ENCODE measurements at regions not wholly inside any gene's neighbourhood (a gene's known extent, or its start where the extent isn't known, plus 50 kb on each side); places are given as distances from the start of the nearest gene placed in this dataset.
"Not testable (repeated sequence)": the region's sequence is repeated elsewhere in the genome, so short reads cannot be mapped to it uniquely, and the experiment has no call there.

DNA sequence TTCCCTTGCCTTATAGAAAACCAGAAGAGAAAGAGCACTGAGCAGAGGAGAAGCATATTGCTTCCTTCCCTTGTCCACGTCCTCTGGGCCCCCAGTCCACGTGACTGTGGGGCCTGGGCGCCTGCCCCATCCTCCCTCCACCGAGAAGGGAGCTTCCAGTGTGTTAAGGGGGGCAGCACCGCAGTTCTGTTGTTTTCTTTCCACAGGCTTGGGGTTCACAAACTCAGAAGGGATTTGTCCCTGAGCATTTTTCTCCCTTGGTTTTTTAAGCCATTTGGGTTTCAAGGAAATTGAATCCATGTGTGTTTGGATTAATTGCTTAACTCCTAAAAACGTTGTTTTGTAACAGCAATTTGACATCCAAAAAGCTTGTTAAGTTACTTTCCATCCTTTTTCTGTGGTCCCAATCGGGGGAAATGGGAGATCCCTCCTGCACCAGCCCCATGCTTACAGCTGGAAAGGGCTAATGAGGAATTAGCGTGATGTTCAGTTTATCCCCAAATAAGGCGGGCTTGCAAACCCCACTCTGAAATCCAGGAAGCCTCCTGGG is 347.5 kb upstream of the TNRC6C start:
- no peak for DNase-seq

DNA sequence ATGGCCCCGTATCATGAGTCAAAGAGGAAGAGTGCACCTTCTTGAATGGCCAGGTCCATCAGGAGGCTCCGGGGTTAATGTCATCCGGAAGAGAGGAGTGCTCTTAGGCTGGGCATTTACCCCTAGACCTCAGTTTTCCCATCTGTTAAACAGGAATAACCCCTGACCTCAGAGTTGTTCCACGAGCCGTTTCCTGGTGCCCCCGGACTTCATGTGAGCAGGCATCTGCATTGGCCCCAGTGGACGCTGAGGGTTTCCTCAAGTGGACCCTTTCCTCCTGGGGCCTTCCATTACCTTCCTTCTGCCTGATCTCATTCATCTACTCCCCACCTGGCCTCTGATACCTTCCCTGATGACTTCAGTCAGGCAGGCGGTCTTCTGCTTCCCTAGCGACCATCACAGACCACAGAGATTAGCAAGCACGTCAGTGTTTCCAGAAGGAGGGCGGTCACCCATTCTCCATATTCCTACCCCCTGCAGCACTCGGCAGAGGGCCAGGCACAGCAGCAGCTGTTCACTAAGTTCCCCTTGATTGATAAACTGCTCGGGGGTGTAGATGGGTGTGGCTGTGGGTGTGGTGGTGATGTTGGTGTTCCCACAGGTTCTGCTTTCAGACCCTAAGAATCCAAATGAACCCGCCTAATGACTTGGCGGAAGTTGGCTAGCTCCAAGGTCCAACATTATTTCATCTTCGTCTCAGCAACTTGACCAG is 346.6 kb upstream of the TNRC6C start:
- no peak for DNase-seq

DNA sequence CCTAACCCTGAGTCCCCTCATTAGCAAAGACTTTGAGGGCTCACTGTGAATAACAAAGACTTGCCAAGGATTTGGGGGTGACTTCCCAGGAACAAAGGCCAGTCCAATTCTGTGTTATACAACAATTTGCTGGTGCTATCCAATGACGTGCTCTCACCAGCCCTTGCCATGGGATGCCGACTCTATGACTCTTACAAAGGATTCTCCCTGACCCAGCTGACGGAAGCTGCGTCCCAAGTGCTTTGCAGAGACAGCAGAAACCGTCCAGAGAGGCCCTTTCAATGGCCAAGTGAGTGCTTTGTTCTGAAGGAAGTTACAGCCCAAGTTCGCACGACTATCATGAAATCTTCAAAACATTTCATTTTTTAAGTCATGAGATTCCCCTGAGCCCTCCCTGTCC is 345.3 kb upstream of the TNRC6C start:
- DNase-seq, result no peak

DNA sequence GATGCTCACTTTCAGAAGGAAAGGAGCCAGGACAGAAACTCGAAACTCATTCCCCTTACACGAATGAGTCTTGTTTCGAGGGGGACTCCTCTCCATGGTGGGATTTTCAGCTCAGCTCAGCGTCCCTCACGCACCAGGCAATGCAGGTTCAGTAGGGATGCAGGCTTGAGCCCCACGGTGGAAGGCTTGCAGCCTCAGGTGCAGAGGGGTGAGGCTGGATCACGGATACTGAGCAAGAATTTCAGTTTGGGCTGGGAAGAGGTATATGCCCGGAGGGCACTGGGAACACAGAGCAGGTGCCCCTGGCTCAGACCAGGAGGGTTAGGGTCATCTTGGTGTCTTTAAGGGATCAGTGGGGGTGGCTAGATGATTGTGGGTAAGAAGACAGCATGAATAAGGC is 344.9 kb upstream of the TNRC6C start:
- DNase-seq, result no peak

DNA sequence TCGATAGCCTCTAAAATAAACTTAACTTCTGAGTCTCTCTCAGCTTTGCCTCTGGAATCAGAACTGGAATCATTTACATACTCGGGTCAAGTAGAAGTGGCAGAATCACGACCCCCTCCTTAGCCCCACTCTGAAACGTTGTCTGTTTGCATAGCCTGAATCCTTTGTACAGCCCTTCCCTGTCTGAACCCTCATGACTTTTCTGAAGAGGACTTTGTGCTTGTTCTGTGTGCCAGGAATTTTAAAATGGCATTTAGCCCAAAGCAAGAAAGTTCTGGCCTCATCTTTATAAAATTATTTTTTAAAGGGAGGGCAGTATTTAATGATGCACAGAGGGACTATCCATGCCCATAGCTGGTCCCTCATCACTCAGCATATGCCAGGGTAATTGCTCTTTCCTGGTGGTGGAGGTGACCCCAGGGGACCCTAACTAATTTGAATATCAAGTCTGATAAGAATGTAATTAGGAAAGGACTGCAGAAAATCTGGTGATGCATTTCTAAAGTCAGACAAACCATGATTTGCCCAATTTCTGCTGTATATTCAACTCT is 342.7 kb upstream of the TNRC6C start:
- no peak for DNase-seq

DNA sequence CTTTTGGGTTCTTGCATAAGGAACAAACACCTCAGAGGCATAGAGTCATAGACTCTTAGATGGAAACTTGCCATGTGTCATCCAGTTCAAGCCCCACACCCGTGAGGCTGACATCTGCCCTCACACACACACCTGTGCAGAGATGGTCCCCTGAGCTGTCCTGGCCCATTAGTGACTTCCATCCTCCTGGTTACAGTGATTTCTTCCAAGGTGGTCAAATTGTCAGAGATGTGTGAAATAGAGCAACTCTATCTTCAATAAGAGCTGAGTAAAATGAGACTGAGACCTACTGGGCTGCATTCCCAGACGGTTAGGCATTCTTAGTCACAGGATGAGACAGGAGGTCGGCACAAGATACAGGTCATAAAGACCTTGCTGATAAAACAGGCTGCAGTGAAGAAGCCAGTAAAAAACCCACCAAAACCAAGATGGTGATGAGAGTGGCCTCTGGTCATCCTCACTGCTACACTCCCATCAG is 342.2 kb upstream of the TNRC6C start:
- no peak for DNase-seq

DNA sequence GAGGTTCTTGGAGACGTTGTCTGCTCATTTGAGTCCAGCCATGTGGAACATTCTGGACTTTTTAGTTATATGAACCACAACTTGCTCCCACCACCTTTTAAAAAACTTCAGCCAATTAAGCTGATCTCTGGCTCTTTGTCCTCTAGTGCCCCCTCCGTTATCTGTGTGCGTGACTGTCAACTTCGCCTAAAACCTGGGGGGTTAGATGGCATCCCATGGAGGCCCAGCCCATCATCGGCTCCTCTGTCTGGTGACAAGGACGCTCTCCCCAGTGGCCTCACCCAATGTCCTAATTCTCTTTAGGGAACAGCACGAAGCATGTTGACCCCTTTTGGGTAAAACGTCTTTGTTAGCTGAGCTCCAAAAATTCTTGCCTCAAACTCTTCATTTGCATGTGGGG is 341.0 kb upstream of the TNRC6C start:
- no peak for DNase-seq

DNA sequence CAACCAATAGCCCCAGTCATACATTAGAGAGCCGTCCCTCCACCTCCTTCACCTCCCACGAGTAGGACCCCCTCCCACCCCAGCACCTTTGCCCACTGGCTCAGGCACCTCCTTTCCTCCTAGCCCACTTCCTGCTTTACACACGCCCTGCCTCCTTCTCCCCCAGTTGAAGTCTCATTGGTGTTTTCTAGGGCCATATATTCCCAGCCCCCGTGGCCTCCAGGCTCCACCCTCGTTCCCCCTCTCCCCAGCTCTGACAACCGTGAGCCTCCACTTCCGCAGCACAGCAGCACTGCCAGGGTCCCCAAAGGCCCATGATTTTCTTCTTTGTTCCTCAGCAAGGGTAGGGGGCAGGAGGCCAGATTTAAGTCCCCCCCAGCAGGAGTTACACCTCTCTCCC is 340.3 kb upstream of the TNRC6C start:
- DNase-seq, result no peak

DNA sequence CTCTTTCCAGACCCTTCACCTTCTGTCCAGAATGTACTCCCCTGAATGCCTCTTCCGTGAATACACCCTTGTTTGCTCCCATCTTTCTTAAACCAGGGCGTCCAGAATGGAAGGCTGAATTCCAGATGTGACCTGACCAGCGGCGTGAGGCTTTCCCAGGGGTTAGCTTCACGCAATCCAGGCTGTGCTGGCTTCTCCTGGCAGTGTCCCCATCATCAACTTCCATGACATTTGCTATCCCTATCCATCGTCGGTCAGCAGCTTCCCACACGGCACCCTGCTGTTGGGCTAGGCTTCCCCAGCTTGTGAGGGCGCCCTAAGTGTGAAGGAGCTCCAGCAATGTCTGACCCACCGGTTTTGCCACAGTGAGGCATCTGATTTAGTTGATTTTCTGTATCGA is 339.8 kb upstream of the TNRC6C start:
- no peak for DNase-seq

DNA sequence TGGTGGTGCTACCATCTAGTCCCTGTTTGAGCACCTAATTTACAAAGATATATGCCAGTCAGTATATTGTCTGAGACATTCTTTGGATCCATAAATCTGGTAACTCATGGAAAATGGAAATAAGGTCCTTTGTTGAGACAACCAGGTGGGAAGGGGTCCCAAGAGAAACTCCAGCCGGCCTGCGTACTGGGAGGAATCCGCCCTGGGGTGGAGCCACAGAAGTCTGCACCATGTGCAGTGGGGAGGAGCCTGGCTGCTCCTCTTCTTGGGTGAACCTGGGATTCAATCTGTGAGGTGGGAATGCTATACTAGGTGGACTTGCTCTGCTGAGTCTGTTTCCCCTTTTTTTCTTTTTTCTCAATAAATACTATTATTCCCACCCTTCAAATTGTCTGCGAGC is 339.2 kb upstream of the TNRC6C start:
- DNase-seq, result no peak

DNA sequence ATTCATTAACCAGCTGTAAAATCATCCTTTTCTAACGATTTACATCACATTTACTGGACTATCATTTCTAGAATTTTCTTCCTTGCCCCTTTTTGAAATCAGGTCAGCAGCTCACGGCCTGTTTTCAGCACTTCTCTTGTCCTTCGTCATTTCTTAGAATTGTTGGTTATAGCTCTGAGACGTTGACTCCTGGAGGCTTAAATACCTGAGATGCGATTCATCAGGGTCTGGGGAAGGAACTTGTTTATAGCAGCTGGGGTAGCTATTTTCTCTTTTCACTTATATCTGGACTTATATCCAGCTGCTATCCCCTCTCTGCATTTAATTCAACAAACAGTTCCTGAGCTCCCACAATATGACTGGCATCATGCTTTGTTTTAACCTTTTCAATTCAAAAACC is 338.7 kb upstream of the TNRC6C start:
- no peak for DNase-seq

DNA sequence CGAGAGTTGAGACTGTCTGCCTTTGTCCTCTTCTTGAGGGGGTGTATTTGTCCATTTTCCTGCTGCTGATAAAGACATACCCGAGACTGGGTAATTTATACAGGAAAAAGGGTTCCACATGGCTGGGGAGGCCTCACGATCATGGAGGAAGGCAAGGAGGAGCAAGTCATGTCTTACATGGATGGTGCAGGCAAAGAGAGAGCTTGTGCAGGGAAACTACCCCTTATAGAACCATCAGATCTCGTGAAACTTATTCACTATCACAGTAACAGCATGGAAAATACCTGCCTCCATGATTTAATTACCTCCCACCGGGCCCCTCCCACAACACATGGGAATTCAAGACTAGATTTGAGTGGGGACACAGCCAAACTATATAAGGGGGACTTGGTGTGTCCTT is 338.2 kb upstream of the TNRC6C start:
- DNase-seq, result no peak

DNA sequence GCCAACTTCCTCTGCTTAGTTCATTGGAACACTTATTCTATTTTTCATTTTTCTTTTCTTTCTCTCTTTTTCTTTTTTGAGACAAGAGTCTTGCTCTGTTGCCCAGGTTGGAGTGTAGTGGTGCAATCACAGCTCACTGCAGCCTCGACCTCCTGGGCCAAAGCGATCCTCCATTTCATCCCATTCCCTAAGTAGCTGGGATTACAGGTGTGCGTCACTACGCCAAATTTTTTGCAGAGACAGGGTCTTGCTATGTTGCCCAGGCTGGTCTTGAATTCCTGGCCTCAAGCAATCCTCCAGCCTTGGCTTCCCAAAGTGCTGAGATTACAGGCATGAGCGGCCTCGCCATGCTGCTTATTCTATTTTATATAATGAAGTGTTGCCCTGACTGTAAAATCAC is 336.4 kb upstream of the TNRC6C start:
- DNase-seq, result not testable (repeated sequence)

DNA sequence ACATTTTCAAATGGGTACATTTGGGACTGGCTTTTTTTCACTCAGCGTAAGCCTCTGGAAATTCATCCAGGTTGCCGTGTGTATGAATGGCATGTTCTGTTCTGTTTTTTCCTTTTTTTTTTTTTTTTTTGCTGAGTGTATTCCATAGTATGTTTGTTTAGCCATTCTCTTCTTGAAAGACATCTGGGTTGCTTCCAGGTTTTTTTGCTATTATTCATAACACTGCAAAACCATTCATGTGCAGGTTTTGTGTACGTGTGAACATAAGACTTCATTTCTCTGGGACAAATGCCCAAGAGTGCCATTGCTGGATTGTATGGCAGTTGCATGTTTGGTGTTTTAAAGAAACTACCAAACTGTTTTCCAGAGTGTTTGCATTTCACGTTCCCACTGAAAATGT is 335.9 kb upstream of the TNRC6C start:
- peak; percentile 74 for DNase-seq

DNA sequence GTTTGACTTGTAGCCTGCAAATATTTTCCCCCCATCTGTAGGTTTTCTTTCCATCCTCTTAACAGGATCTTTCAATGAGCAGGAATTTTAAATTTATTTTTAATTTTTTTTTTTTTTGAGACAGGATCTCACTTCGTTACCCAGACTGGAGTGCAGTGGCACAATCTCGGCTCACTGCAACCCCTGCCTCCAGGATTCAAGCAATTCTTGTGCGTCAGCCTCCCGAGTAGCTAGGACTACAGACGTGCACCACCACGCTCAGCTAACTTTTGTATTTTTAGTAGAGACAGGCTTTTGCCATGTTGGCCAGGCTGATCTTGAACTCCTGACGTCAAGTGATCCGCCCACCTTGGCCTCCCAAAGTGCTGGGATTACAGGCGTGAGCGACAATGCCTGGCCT is 335.2 kb upstream of the TNRC6C start:
- not testable (repeated sequence) for DNase-seq

DNA sequence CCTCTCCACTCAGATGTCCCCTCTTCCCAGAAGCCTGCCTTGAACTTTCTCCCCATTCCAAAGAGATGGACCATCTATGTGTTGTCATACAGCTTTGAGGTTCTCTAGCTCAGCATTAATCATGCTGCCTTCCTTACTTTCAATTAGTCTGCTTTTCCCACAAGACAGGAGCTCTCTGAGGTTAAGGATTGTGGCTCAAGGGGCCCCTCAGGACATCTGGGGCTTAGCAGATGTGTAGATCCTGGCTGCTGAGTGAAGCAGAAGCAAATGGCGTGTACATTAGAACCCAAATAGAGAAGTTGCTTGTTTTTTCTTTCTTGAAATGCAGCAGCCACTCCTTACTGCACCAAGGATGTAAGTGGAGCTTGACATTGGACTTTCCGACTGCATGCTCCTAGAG is 330.5 kb upstream of the TNRC6C start:
- no peak for DNase-seq

DNA sequence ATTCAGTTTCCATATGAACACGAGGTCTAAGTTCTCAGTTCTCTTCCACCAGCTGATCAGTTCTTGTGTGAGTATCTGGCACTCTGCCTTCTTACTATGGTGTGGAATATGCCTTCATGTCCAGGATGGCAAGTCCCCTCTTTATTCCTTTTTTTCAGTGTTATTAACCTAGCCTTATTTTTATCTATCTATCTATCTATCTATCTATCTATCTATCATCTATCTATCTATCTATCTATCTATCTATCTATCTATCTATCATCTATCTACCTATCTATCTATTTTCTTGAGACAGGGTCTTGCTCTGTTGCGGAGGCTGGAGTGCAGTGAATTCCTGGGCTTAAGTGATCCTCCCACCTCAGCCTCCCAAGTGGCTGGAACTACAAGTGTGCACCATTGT is 329.2 kb upstream of the TNRC6C start:
- not testable (repeated sequence) for DNase-seq

DNA sequence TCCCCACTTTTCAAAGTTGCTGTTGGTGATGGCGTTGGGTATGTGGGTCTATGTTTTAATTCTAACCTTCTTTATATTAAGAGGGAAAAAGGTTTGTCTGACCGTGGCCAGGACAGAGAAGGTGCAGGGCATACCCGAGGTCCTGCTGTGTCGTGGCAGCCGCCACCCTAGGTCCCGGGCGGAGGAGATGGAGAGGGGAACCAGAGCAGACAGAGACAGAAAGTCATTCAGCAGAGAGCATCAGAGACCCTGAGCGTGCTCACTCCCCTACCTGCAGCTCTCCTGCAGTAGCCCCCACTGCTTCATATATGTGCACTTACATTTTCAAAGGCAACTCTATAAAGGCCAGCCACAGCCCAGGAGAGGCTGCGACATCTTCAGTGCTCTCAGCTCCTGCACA is 327.2 kb upstream of the TNRC6C start:
- no peak for DNase-seq

DNA sequence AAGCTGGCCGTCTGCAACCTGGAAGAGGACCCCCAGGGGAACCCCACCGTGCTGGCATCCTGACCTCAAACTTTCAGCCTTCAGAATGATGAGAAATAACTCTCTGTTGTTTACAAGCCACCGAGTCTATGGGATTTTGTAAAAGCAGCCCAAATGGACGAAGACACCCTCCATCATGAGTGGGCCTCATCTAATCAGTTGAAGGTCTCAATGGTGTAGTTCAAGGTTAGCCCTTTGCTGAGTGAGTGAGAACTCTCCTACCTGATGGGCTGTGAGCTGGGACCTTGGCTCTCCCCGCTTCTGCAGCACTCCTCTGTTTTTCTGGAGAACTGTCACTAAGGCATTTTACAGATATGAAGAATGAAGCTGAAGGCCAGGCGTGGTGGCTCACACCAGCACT is 325.9 kb upstream of the TNRC6C start:
- no peak for DNase-seq

DNA sequence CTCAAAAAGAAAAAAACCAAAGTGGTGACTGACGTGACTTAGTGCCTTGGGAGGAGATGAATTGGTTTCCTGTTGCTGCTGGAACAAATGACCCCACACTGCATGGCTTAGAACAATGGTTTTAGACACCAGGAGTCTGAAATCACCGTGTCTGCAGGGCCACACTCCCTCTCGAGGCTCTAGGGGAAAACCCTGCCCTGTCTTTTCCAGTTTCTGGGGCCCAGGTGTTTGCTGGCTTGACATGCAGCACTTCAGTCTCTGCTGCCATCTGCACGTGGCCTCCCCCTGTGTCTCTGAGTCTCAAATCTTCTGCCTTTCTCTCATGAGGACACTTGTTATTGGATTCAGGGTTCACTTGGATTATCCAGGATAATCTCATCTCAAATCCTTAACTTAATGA is 323.8 kb upstream of the TNRC6C start:
- no peak for DNase-seq

DNA sequence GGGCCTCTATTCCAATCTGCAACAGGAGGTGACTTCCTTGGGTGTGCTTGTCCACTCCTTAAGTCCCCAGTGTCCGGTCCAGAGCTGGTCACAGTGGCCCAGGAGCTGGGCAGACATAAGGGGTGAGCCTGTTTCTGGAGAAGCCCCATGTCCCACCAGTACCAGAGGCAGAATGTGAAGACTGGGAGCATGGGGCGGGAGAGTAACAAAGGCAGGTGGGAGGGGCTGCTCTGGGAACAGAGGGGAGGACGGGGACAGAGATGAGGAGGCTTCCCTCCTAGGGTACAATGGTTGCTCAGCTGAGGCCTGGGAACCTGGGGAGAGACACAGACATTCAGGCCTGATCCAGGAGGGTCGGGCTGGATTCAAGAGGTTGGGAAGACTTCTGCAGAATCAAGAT is 323.3 kb upstream of the TNRC6C start:
- DNase-seq, result no peak

DNA sequence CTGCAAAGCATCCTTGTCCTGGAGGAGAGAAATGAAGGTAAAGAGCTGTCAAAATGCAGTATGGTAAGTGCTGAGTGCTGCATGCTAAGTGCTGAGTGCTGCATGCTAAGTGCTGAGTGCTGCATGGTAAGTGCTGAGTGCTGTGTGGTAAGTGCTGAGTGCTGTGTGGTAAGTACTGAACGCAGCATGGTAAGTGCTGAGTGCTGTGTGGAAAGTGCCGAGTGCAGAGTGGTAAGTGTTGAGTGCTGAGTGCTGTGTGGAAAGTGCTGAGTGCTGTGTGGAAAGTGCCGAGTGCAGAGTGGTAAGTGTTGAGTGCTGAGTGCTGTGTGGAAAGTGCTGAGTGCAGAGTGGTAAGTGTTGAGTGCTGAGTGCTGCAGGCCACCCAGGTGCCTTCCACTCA is 322.7 kb upstream of the TNRC6C start:
- DNase-seq, result not testable (repeated sequence)

DNA sequence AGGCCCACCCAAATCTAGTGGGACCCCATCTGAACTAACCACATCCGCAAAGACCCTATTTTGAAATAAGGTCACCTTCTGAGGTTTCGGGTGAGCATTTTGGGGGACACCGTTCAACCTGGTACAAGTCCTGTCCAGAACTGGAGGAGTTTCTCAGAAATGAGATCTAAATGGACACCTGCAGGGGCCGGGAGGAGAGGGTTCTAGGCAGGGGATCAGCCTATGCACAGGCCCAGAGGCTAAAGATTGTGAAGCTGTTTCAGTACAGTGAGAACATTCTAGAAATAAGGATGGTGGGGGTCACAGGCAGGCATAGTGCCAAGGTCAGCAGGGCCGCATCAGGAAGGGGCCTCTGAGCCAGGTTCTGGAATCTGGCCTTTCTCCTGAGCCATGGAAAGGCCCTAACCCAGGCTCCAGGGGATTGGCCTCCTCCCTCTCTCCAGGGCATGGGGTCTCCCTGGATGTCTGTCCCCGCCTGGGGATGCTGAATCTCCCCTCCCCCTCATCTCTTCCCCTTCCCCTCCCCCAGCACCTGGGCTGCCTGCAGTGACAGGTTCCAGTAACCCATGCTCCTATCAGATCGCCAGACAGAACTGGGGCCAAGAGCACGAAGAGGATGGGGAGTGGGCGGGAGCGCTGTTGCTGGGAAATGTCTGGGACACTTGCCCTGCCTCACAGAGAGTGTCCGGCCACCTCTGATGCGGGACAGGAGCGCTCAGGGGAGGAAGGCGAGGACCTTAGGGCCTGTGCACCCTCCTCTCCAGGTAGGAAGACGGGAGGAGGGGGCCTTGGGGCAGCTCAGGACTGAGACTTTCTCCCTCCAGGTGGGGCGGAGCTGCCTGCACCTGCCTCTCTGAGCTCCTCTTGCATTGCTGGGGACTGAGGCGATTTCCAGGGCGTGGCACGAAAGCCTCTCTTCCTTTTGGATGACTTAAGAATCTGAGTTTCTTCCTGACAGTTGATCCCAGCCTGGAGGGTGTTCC is 321.4 kb upstream of the TNRC6C start:
- no peak for DNase-seq

Data from DMS79 (cell line).